PC-9 (cell line): ENCODE measurements at regions not wholly inside any gene's neighbourhood (a gene's known extent, or its start where the extent isn't known, plus 50 kb on each side); places are given as distances from the start of the nearest gene placed in this dataset.

Experiments
- CTCF ChIP-seq: fragments of 200-600 bp; sonication (generic); conservative IDR thresholded peaks from 2 replicates; pipeline ENCODE4 v1.6.1; 2017; ENCODE audit warnings: mixed run types, antibody characterized with exemption, mild to moderate bottlenecking, moderate library complexity
- EZH2 ChIP-seq: fragments of 200-600 bp; sonication (generic); IDR thresholded peaks from 2 replicates; pipeline ENCODE4 v1.8.0; 2017; ENCODE audit warnings: antibody characterized with exemption, low read depth

GRCh38 chr21:43316156-43316845, 110.6 kb downstream of the SIK1 start:
- TF ChIP-seq CTCF = no peak
- TF ChIP-seq EZH2 = no peak
